Forelimb muscle (tissue), 1 donor: ENCODE measurements at regions not wholly inside any gene's neighbourhood (a gene's known extent, or its start where the extent isn't known, plus 50 kb on each side); places are given as distances from the start of the nearest gene placed in this dataset.

Experiments
- DNase-seq: peaks from one replicate; pipeline ENCODE4 v3.0.0-alpha.2; 2013; ENCODE audit warnings: low read depth

DNA sequence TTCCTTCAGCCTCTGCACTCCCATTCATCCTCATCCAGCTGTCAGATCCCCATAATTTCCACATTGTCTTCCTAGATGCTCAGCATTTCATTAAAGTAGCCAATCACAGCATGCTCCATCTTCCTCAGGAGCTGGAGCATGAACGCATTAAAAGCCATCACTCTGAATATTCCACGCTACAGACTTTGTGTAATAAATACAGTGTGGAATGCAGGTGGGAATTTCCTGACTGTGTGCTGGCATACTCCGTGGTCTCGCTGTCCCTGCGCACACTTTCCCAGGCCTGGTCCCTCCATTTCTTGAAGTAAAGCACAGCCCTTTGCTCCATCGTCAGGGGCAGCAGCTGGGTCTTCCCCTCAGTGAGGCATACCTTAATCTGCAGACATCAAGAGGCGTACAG is 123.7 kb upstream of the NCK2 start:
- DNase-seq, result no peak

GRCh38 chr2:105618351-105618659 is 126.4 kb upstream of the NCK2 start:
- no peak for DNase-seq

DNA sequence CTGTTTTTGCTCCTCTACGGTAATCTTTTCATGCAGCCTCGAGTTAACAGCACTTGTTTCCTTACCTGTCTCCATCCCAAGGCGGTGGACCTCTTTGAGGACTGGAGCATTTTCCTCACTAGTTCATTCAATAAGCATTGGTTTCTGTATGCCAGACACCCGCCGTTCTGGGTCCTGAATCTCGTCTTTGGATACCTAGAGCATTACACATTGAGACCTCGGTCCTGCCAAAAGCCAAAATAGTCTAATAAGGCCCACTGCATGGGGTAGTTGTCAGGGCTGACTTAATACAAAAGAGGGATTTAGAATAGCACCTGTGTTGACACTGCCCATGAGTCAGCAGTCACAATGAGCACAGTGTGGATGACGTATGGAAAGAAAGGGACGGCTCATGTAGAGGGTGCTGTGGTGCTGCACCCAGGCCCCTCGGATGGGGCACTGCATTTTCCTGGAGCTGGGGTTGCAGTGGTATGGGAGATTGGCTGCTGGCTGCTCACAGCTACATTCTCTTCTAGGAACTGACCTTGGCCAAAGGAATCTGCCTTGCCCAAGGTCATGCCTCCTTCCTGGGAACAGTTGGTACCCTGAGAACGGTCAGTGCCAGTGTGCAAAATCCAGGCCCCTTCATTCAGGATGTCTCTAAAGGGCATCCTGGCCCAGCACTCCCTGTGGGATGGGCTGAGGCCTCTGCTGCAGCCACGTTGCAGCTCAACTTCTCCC is 126.9 kb upstream of the NCK2 start:
- no peak for DNase-seq

DNA sequence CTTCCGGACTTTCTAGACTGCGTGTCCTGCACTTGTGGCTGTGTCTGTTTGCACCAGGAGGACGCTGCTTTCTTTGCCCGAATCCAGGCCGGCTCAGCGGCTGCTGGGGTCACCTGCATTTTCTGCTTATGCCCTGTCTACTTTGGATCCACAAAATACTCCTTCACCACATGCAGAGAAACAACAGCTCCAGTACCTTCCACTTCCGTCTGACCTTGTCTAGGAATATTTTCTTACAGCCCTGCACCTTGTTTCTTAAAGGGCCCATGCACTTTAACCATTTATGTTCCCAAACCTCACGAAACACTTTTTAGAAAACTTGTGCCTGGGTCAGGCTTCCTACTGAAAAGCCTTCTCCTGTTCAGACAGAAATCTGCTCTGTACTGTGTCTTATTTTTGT is 129.4 kb upstream of the NCK2 start:
- DNase-seq, result no peak

DNA sequence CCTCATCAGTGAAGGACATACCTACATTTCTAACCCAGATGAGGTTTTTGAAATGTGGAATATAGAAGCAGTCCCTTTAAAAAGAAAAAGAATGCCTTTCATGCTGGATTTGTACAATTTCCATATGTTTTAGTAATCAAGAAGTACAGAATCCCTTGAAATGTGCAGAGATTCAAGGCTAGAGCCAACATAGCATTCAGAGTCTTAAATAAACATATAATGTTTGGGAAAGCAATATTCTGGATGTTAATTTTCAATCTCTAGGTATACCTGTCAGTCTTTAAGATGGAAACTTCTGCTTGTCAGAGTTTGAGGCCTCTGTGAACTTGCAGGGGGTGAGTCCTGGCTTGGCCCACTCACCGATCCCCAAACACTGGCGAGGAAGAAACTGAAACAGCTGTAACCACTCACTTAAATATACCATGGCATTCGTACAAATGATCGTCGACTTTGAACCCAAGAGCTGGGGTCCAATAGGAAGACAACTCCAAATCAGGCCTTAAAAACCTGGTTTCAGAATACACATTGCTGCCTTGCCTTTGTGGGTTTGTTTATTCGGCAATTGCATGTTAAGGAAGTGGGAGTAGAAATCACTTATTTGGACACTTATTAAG is 132.8 kb upstream of the NCK2 start:
- DNase-seq, result no peak

GRCh38 chr2:105611333-105611637 is 133.4 kb upstream of the NCK2 start:
- no peak for DNase-seq

- no peak for DNase-seq
Measured at GRCh38 chr2:105610576-105611332, 134.0 kb upstream of the NCK2 start.

GRCh38 chr2:105609746-105610402 is 134.8 kb upstream of the NCK2 start:
- DNase-seq, result no peak

- no peak for DNase-seq
Measured at GRCh38 chr2:105607920-105608504, 136.7 kb upstream of the NCK2 start.

DNA sequence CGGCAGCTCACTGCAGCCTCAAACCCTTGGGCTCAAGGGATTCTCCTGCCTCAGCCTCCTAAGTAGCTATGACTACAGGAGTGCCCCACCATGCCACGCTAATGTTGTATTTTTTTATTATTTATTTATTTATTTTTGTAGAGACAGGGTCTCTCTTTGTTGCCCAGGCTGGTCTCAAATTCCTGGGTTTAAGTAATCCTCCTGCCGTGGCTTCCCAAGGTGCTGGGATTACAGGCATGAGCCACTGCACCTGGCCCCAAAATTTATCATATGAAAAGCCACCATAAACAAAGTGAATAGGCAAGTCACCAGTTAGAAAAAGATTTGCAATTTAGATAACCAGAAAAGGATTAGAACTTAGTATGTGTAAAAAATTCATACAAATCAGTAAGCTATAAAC is 138.6 kb upstream of the NCK2 start:
- DNase-seq, result no peak

DNA sequence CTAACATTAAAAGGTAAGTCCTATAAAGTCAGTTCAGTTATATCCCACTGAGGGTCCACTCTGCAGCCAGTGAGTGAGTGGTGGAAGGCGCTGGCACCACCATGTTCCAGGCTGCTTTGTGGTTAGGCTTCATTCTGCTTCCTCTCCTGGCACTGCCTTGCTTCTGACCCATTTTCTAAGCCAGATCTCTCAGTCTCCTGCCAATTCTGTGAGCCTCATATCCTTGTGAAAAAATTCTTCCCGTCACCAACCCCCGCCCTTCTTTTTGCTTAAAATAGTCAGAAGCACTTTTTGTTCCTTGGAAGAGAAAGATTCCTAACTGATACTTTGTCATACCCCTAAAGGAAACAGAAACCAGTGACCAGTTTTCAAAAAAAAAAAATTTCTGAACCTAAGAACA is 139.8 kb upstream of the NCK2 start:
- no peak for DNase-seq

DNA sequence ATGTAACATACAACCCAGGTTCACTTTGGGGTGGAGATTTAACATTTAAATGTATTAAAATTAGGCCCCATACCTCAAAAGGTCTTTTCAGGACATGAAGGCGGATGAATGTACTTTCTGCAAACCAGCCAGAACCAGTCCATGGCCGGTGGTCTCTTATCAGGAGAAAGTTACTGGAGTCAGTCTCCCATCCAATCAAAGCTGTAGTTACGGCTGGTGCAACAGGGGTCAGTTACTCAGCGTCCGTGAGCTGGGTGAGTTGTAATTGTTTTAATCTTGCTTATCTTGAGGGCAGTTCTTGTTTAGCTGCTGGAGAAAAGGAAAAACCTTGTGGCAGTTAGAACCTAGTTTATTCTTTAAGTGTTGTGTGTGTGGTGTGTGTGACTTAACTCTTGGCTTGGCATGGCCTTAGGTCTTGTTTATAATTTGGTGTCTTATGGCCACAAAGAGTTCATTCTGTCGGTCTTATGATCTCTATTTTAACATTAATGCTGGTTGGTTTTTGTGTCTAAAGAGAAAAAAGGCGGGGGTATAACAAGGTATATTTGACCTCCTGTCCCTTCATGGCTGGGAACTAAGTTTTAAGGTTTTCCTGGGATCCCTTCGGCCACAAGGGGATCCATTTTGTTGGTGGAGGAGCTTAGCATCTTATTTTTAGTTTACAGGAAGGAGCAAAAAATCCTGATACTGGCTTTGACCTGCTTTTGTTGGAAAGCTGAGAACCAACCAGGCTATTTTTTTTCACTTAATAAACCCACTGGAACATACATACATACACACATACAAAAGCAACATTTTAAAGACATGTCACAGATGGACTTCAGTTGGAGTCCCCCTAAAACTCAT is 143.5 kb upstream of the NCK2 start:
- no peak for DNase-seq

GRCh38 chr2:105600602-105600948 is 144.1 kb upstream of the NCK2 start:
- no peak for DNase-seq

DNA sequence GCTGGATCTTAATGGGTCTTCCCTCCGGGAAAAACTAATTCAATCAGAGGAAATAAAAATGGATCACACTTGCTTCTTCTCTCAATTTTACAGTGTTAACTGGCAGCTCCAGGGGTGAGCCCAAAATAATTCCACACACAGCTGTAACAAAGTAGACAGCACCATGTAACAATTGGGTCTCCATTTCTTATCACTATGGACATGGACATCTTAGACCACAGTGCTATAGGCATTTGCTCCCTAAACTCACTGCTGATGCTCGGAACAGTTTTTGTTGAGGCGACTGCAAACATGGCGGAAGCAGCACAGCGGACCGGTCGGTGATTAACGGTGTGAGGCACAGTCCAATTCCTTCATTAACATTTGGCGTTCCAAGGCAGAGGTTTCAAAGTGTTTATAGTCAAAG is 144.7 kb upstream of the NCK2 start:
- no peak for DNase-seq

GRCh38 chr2:105598829-105599698 is 145.6 kb upstream of the NCK2 start:
- DNase-seq, result no peak

- no peak for DNase-seq
Measured at GRCh38 chr2:105597806-105598803, 146.6 kb upstream of the NCK2 start.

GRCh38 chr2:105597011-105597805 is 147.5 kb upstream of the NCK2 start:
- no peak for DNase-seq

DNA sequence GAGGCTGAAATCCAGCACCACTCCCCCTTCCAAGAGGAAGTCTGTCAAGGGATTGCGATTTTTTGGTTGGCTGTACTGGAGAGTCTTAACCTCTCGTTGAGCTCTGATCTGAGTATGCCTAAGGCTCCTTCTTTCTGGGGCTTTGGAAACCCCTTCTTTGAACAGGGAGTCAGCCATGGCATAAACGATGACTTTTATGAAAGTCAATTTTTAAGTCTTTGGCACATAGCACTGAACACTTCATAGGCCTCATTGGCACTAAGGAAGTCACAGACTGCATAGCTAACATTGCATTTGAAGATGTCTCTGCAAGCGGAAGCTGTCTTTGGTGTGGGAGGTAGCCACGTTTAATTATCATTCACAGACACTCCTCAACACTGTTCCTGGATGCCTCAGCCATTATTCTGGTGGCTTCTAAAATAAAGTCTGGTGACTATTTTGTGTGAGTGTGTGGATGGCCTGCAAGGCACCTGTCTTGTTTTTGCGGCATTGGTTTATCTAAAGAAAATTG is 148.2 kb upstream of the NCK2 start:
- no peak for DNase-seq
